HepG2 (cell line): ENCODE measurements at regions not wholly inside any gene's neighbourhood (a gene's known extent, or its start where the extent isn't known, plus 50 kb on each side); places are given as distances from the start of the nearest gene placed in this dataset.

Experiments used
- ATAC-seq: fragments of 200-7000 bp; cut with Tn5 transposase; 3 replicates; pipeline ENCODE4 v1.9.1; 2020; ENCODE audit warnings: mild to moderate bottlenecking, moderate library complexity
- BruUV-seq: library from RNA; stranded (reverse); fragments of 400-500 nt; replicated peaks from 2 replicates; lab custom pipeline; 2021; lab: Mats Ljungman, UMichigan
- CTCF ChIA-PET: fragments of 300-600 bp; formaldehyde crosslinking; extraction: SDS; loops from one replicate; lab custom pipeline; 2021; ENCODE audit warnings: low total read pairs, inconsistent platforms, low intra/inter-chr PET ratio; lab: Yijun Ruan, JAX
- POLR2A ChIA-PET: fragments of 350-600 bp; sonication (Branson Sonifier 250); formaldehyde crosslinking; loops from one replicate; lab custom pipeline; 2020; ENCODE audit warnings: antibody characterized with exemption, inconsistent platforms; lab: Yijun Ruan, JAX
- DNase-seq: peaks from one replicate; pipeline ENCODE4 v3.0.0-alpha.2; 2015; ENCODE audit warnings: low spot score
- FAIRE-seq: peaks from 3 replicates; lab custom pipeline; 2011; peaks lifted over from hg19 to GRCh38; lab: Jason Lieb, UNC
- H2AFZ ChIP-seq: one replicate; pipeline ENCODE4 v1.6.1; 2011; ENCODE audit warnings: low read length, inconsistent platforms
- H3K27ac ChIP-seq: fragments of 300-600 bp; 3 replicates; pipeline ENCODE4 v1.8.0; 2011; ENCODE audit warnings: mixed run types, mild to moderate bottlenecking, mixed read lengths, low read length, inconsistent platforms; ENCODE audit not compliant: insufficient read depth; ENCODE audit errors: extremely low read length
- H3K27me3 ChIP-seq, 2 experiments: fragments of 200-600 bp in 1 of 2; 2 replicates in 1 of 2; 3 replicates in 1 of 2; pipeline versions ENCODE4 v1.6.0 to v1.8.0; 2011; ENCODE audit warnings: low read length in 2 of 2, mild to moderate bottlenecking in 2 of 2, moderate library complexity in 2 of 2, inconsistent platforms in 1 of 2; ENCODE audit not compliant: insufficient read depth in 2 of 2, control insufficient read depth in 1 of 2
- H3K36me3 ChIP-seq, 2 experiments: fragments of 200-600 bp in 1 of 2; replicated peaks in 1 of 2; 2 replicates in 1 of 2; 3 replicates in 1 of 2; pipeline versions ENCODE4 v1.5.1 to v1.8.0; 2011; ENCODE audit warnings: low read length in 2 of 2, inconsistent platforms in 1 of 2; ENCODE audit not compliant: insufficient read depth in 2 of 2, control insufficient read depth in 1 of 2
- H3K4me1 ChIP-seq: 2 replicates; pipeline ENCODE4 v1.5.1; 2012; ENCODE audit warnings: low read length, inconsistent platforms; ENCODE audit not compliant: insufficient read depth
- H3K4me2 ChIP-seq: 2 replicates; pipeline ENCODE4 v1.6.0; 2011; ENCODE audit warnings: low read depth, low read length, inconsistent platforms
- H3K4me3 ChIP-seq, 3 experiments: fragments of 200-600 bp in 1 of 3; sonication (generic), shearing (Covaris generic) in 1 of 3; replicated peaks in 1 of 3; 2 replicates each; pipeline ENCODE4 v1.5.1; 2011 to 2016; ENCODE audit warnings: low read length in 3 of 3, inconsistent platforms in 2 of 3, low read depth in 2 of 3, mild to moderate bottlenecking in 2 of 3, control low read depth in 1 of 3, mixed read lengths in 1 of 3; ENCODE audit not compliant: insufficient read depth in 1 of 3
- H3K79me2 ChIP-seq: one replicate; pipeline ENCODE4 v1.6.1; 2011; ENCODE audit warnings: low read length, inconsistent platforms; ENCODE audit not compliant: insufficient read depth
- H3K9ac ChIP-seq: 2 replicates; pipeline ENCODE4 v1.6.0; 2011; ENCODE audit warnings: mild to moderate bottlenecking, low read depth, low read length, inconsistent platforms; ENCODE audit not compliant: insufficient read depth
- H3K9me3 ChIP-seq: 2 replicates; pipeline ENCODE4 v1.5.1; 2012; ENCODE audit warnings: mild to moderate bottlenecking, low read length
- H4K20me1 ChIP-seq: 2 replicates; pipeline ENCODE4 v1.6.0; 2011; ENCODE audit warnings: inconsistent platforms, mild to moderate bottlenecking, low read length, moderate library complexity; ENCODE audit not compliant: insufficient read depth
- GATA4 ChIP-seq: sonication (generic); IDR thresholded peaks from 2 replicates; pipeline ENCODE4 v1.6.1; 2016; ENCODE audit warnings: antibody characterized with exemption, low read depth, borderline replicate concordance
- MAX ChIP-seq: IDR thresholded peaks from 2 replicates; pipeline ENCODE4 v1.6.1; 2012; ENCODE audit warnings: inconsistent platforms
- RNF2 ChIP-seq: fragments of 450-650 bp; conservative IDR thresholded peaks from 2 replicates; pipeline ENCODE4 v1.6.1; 2016; ENCODE audit warnings: low read depth
- SAP130 ChIP-seq: IDR thresholded peaks from 2 replicates; pipeline ENCODE4 v1.6.1; 2016; ENCODE audit warnings: low read depth
- ZNF670 ChIP-seq: sonication (generic); formaldehyde crosslinking; IDR thresholded peaks from 2 replicates; pipeline ENCODE4 v1.8.0; 2022; ENCODE audit warnings: mild to moderate bottlenecking, missing genetic modification reagents, borderline replicate concordance
- WGBS: methylation state at CpG from one replicate; pipeline ENCODE4 v1.1.6; 2017; ENCODE audit warnings: low lambda C conversion rate; 5-methylcytosine and 5-hydroxymethylcytosine counted together
- in situ Hi-C: cut with HindIII; loops from 2 replicates; pipeline ENCODE4 v1.10.0; 2017; ENCODE audit warnings: low pct_unique_long_range_greater_than_20kb; ENCODE audit not compliant: extremely low pct_ligation_motif_present
- intact Hi-C: fragments of 100-400 bp; cut with micrococcal nuclease; formaldehyde crosslinking; loops from one replicate; pipeline ENCODE4 v1.10.0; 2022; ENCODE audit not compliant: unreplicated experiment
- TF ChIP-seq, protein P1 (sequence below): sonication (generic); formaldehyde crosslinking; IDR thresholded peaks from 2 replicates; pipeline ENCODE4 v1.8.0; 2022; ENCODE audit warnings: missing genetic modification reagents, low read depth, mild to moderate bottlenecking, borderline replicate concordance

GRCh38 chr4:189001283-189001970, 862.2 kb downstream of the TRIML1 start:
- DNase-seq = no peak
- H3K9ac ChIP-seq = no peak overlapping the region
- H4K20me1 ChIP-seq = no peaks in the 10 kb centered on the region
- H3K4me1 ChIP-seq = no peaks in the 10 kb centered on the region
- FAIRE-seq = no peak
- H3K4me3 ChIP-seq = no peak overlapping the region
- 59% methylated on average over 12 of the region's 12 CpGs for WGBS
- no peak for ATAC-seq
- TF ChIP-seq, protein P1, sequence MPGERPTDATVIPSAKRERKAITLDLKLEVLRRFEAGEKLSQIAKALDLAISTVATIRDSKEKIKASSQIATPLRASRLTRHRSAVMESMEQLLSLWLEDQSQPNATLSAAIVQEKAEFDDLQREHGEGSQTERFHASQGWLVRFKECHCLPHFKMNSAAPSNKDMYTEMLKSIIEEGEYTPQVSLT (CRISPR knock-in tag) = no peak
- no peak for TF ChIP-seq SAP130 (CRISPR knock-in tag)
- no peak for TF ChIP-seq MAX
- H3K27me3 ChIP-seq = no peaks in the 10 kb centered on the region; a peak in 1 of 5 replicates
- intact Hi-C loops = no loop called here
- H3K4me2 ChIP-seq = no peak overlapping the region
- CTCF ChIA-PET = no interaction called here
- no peaks in the 10 kb centered on the region for H3K79me2 ChIP-seq
- H3K36me3 ChIP-seq = no peaks in the 10 kb centered on the region
- H3K9me3 ChIP-seq = no peaks in the 10 kb centered on the region
- BruUV-seq = no TSS peak
- in situ Hi-C loops = no loop called here
- POLR2A ChIA-PET = no interaction called here
- no peak overlapping the region for H3K27ac ChIP-seq
- no peak overlapping the region for H2AFZ ChIP-seq

DNA sequence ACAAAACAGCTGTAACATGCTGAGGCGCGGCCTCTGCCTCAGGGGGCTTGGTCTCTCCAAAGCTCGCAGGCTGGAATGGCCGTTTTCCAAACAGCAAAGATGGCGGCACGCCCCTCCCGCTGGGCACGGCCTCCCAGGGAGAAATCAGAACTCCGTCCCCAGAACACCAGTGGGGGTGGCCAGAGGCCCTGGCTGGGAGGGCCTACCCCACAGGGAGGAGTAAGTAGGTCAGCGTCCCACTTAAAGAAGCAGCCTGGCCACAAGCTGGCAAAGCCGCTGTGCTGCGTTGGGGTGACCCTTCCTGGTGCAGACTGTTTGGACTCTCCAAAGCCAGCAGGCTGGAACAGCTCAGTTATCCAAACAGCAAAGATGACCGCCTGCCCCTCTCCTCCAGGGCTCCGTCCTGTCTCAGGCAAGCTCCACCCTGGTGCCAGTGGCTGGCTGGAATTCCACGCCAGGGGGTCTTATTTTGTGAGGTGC, 862.8 kb downstream of the TRIML1 start:
- Histone ChIP-seq H2AFZ (no peak overlapping the region), H3K4me2 (no peak overlapping the region), H3K36me3 (no peaks in the 10 kb centered on the region), H3K9me3 (no peaks in the 10 kb centered on the region), H3K27ac (no peak overlapping the region), H3K9ac (no peak overlapping the region), H4K20me1 (no peaks in the 10 kb centered on the region), H3K79me2 (no peaks in the 10 kb centered on the region), H3K27me3 (no peaks in the 10 kb centered on the region; a peak in 1 of 5 replicates), H3K4me1 (no peaks in the 10 kb centered on the region), H3K4me3 (no peak overlapping the region)
- no peak for FAIRE-seq
- WGBS = 49% methylated on average over 9 of the region's 15 CpGs
- intact Hi-C loops (no loop called here), in situ Hi-C loops (no loop called here)
- CTCF ChIA-PET = no interaction called here
- DNase-seq = no peak
- BruUV-seq = no TSS peak
- TF ChIP-seq ZNF670 (CRISPR knock-in tag) = no peak
- TF ChIP-seq GATA4 = no peak
- TF ChIP-seq RNF2 = no peak
- POLR2A ChIA-PET = no interaction called here
- ATAC-seq = no peak
